ENCODE measurements at regions not wholly inside any gene's neighbourhood (a gene's known extent, or its start where the extent isn't known, plus 50 kb on each side); places are given as distances from the start of the nearest gene placed in this dataset.

DNA sequence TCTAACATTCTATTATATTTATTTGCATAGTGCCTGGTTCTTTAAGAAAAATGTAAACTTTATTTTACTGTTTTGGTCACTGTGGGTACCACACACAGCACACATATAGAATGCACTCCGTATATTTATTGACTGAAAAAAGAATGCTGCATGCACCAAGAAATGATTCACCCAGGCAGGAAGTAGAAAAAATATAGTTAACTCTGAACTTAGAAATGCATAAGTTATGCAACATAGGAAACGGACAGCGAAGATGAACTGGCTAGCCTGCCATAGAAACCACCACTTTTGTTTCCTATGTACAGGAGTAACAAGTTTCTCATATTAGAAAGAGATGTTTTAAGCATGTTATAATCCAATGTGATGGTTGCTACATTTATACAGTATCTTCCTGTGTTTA lies 635.8 kb downstream of the DSC3 start:
- TF ChIP-seq GATA2 (IDR thresholded peaks at IDR 0.05; ENCODE audit: low read depth, low read length) (no peak), GATA3 (IDR thresholded peaks at IDR 0.05; ENCODE audit: low read depth, low read length) (no peak)

All from SH-SY5Y (cell line).